ENCODE measurements at regions not wholly inside any gene's neighbourhood (a gene's known extent, or its start where the extent isn't known, plus 50 kb on each side); places are given as distances from the start of the nearest gene placed in this dataset.

DNA sequence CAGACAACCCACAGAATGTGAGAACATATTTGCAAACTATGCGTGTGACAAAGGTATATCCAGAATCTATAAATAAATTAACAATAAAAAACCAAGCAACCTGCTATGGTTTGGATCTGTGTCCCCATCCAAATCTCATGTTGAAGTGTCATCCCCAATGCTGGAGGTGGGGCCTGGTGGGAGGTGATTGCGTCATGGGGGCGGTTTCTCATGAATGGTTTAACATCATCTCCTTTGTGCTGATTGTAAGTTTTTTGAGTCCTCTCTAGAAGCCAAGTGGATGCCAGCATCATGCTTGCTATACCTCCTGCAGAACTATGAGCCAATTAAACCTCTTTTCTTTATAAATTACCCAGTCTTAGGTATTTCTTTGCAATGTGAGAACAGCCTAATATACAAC is 335.4 kb downstream of the MAN2A1 start:
- Histone ChIP-seq H3K9me3 (ENCODE audit: control insufficient read depth, insufficient read depth, low read length) (no peaks in the 10 kb centered on the region), H3K27me3 (ENCODE audit: control insufficient read depth, insufficient read depth, low read length) (no peaks in the 10 kb centered on the region), H3K36me3 (ENCODE audit: control insufficient read depth, insufficient read depth, low read length) (no peaks in the 10 kb centered on the region), H3K27ac (ENCODE audit: low read length) (no peak overlapping the region), H3K4me1 (ENCODE audit: control insufficient read depth, insufficient read depth, low read length) (no peaks in the 10 kb centered on the region), H3K4me3 (ENCODE audit: low read length) (no peak overlapping the region)
- no peak for DNase-seq (ENCODE audit: low read depth, low spot score)
- WGBS (ENCODE audit: insufficient coverage, insufficient read length), result no CpG with 5 or more reads among the region's 3 CpGs

DNA sequence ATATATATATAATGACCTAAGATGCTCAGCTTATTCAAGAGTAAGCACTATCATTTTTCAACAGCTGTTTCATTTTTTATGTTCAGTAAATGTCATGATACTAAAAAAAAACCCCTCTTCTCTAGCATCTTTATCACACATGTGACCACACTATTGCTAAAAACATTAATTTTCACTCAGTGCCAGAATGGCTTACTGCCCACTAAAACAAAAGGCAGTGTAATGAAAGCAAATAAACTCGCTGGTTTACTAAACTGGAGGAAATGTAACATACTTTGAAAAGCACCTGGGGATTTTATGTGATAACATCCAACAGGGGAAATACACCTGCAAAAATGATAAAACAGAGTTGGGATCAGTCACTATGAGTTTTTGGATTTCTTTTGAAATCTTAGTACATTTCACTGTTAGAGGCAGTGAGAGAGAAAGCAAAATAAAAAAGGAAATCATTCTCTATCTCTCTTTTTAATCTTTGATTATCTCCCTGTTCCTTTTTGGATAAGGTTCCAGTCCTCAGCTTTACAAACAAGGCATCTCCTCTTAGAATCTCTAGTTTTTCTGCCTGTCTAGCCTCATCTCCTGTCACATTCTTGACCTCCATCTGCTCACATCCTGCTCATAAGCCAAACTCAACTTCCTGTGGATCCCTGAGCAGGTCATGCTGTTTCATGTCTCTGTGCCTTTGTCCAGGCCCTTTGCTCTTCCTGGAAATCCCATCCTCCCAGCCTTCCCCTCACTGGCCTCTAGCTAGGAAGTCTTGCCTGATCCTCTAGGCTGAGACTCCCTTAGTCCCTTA is 338.0 kb downstream of the MAN2A1 start:
- H3K27ac ChIP-seq (ENCODE audit: low read length), result no peak overlapping the region
- H3K4me3 ChIP-seq (ENCODE audit: low read length), result no peak overlapping the region
- H3K4me1 ChIP-seq (ENCODE audit: control insufficient read depth, insufficient read depth, low read length), result no peaks in the 10 kb centered on the region
- H3K36me3 ChIP-seq (ENCODE audit: control insufficient read depth, insufficient read depth, low read length), result no peaks in the 10 kb centered on the region
- no peaks in the 10 kb centered on the region for H3K9me3 ChIP-seq (ENCODE audit: control insufficient read depth, insufficient read depth, low read length)
- DNase-seq (ENCODE audit: low read depth, low spot score), result no peak
- no CpG with 5 or more reads among the region's 1 CpG for WGBS (ENCODE audit: insufficient coverage, insufficient read length)
- no peaks in the 10 kb centered on the region for H3K27me3 ChIP-seq (ENCODE audit: control insufficient read depth, insufficient read depth, low read length)

DNA sequence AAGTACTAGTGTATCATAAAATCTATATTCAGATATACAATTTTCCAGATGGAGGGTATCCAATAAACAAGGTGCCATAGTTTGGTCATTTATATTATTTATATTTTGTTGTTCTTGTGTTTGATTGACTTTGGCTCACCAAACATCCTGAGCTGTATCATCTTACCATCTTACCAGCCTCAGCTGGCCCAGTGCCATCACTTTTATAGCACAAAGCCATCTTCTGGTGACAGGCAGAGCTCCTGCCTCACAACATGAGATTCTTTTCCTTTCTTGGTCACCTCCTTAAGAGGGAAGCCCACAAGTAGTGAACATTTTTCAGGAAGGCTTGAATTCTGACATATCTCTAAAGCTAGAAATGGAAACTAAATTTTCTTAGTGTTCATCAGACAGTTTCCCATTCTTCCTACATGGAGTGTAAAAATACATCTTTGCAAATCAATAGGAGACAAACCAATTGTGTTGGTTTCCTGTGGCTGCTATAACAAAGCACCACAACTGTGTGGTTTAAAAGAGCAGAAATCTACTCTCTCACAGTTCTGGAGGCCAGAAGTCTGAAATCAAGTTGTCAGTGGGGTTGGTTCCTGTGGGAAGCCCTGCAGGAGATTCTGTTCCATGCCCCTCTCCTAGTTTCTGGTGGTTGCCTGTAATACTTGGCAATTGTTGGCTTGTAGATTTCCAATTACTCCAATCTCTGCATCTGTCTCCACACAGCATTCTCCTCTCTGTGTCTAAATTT is 341.8 kb downstream of the MAN2A1 start:
- no peaks in the 10 kb centered on the region for H3K4me1 ChIP-seq (ENCODE audit: control insufficient read depth, insufficient read depth, low read length)
- H3K27me3 ChIP-seq (ENCODE audit: control insufficient read depth, insufficient read depth, low read length), result no peaks in the 10 kb centered on the region
- H3K9me3 ChIP-seq (ENCODE audit: control insufficient read depth, insufficient read depth, low read length), result no peaks in the 10 kb centered on the region
- no peak overlapping the region for H3K4me3 ChIP-seq (ENCODE audit: low read length)
- no peak overlapping the region for H3K27ac ChIP-seq (ENCODE audit: low read length)
- no peak for DNase-seq (ENCODE audit: low read depth, low spot score)
- H3K36me3 ChIP-seq (ENCODE audit: control insufficient read depth, insufficient read depth, low read length), result no peaks in the 10 kb centered on the region

DNA sequence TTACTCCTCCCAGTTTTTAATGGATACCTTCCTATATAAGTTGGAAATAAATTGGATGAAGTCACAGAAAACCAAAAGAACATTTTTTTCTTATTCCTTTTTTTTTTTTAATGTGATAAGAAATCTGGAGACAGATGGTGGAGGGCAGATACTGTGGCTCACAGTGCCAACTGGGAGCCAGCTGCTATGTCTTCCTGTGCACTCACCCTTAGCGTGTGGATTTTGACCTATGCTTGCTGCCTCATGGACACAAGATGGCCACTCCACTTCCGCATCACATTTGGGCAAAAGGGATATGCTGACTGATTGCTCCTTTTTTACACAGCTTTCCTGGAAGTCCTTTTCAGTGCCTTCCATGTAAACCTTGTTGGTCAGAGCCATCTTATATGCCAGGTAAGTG is 342.6 kb downstream of the MAN2A1 start:
- no peaks in the 10 kb centered on the region for H3K36me3 ChIP-seq (ENCODE audit: control insufficient read depth, insufficient read depth, low read length)
- no peaks in the 10 kb centered on the region for H3K27me3 ChIP-seq (ENCODE audit: control insufficient read depth, insufficient read depth, low read length)
- no CpG with 5 or more reads among the region's 2 CpGs for WGBS (ENCODE audit: insufficient coverage, insufficient read length)
- DNase-seq (ENCODE audit: low read depth, low spot score), result no peak
- H3K9me3 ChIP-seq (ENCODE audit: control insufficient read depth, insufficient read depth, low read length), result no peaks in the 10 kb centered on the region
- H3K4me1 ChIP-seq (ENCODE audit: control insufficient read depth, insufficient read depth, low read length), result no peaks in the 10 kb centered on the region
- no peak overlapping the region for H3K27ac ChIP-seq (ENCODE audit: low read length)
- H3K4me3 ChIP-seq (ENCODE audit: low read length), result no peak overlapping the region

DNA sequence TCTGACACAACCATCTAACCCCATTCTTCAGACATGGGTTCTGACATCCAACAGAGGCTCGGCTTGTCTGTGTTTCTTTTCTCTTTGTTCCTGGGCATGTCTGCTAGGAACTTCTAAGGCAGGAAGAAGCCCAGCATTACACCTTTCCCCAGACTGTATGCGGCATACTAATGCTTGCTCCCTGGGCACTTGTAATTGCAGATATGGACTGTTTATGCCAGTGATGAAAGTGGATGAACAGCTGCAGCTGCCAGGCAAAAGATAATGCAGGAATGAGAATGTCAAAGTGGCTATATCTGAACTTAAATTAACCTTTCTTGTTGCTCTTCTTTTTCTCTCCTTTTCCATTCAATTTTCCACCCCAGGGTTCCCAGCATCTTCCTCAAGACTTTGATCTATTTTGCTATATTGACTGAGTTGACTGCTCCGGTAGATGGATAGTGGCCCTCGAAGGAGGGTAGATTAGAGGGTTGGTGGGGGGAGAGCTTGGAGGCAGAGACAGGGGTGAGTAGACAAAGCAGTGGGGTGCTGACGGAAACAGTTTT is 344.4 kb downstream of the MAN2A1 start:
- Histone ChIP-seq H3K36me3 (ENCODE audit: control insufficient read depth, insufficient read depth, low read length) (no peaks in the 10 kb centered on the region), H3K9me3 (ENCODE audit: control insufficient read depth, insufficient read depth, low read length) (no peaks in the 10 kb centered on the region), H3K27me3 (ENCODE audit: control insufficient read depth, insufficient read depth, low read length) (no peaks in the 10 kb centered on the region), H3K27ac (ENCODE audit: low read length) (no peak overlapping the region), H3K4me1 (ENCODE audit: control insufficient read depth, insufficient read depth, low read length) (no peaks in the 10 kb centered on the region), H3K4me3 (ENCODE audit: low read length) (no peak overlapping the region)
- WGBS (ENCODE audit: insufficient coverage, insufficient read length), result no CpG with 5 or more reads among the region's 5 CpGs
- no peak for DNase-seq (ENCODE audit: low read depth, low spot score)

DNA sequence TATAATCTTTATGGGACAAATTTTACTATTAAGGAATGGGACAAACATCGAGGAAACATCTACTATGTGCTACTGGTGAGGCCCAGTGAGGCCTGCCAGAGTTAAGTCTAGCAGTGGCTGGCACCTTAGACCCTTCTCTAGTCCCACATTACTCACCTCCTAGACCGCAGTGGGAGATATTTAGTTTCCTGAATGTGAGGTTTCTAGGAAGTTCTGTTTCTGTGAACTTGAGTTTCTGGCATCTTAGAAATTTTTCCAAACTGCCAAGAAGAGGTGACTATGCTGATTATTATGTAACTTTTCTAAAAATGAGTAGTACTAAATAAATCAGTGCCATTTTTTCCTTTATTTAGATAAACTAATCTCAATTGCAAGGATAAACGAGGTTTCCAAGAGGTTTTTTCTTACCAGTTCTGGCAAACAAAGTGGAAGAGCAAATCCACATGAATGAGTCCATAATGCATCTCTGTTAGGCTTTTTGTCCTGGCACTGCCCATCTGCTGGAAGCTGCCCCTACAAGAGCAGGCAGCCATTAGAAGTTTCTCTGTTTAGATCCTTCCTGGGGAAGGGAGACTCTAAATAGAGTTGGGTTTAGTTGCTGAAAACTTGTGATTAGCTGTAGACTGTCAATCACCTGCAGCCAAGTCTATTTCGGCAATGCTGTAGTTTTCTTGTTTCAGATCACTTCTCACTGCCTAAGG is 348.7 kb downstream of the MAN2A1 start:
- Histone ChIP-seq H3K9me3 (ENCODE audit: control insufficient read depth, insufficient read depth, low read length) (no peaks in the 10 kb centered on the region), H3K4me3 (ENCODE audit: low read length) (no peak overlapping the region), H3K36me3 (ENCODE audit: control insufficient read depth, insufficient read depth, low read length) (no peaks in the 10 kb centered on the region), H3K4me1 (ENCODE audit: control insufficient read depth, insufficient read depth, low read length) (no peaks in the 10 kb centered on the region), H3K27me3 (ENCODE audit: control insufficient read depth, insufficient read depth, low read length) (no peaks in the 10 kb centered on the region), H3K27ac (ENCODE audit: low read length) (no peak overlapping the region)
- no peak for DNase-seq (ENCODE audit: low read depth, low spot score)
- no CpG with 5 or more reads among the region's 4 CpGs for WGBS (ENCODE audit: insufficient coverage, insufficient read length)

DNA sequence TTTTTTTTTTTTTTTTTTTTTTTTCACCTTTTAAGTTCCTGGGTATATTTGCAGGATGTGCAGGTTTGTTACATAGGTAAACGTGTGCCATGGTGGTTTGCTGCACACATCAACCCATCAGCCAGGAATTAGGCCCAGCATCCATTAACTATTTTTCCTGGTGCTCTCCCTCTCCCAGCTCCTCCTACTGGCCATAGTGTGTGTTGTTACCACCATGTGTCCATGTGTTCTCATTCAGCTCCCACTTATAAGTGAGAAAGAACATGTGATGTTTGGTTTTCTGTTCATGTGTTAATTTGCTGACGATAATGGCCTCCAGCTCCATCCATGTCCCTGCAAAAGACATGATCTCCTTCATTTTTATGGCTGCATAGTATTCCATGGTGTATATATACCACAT is 350.5 kb downstream of the MAN2A1 start:
- H3K27ac ChIP-seq (ENCODE audit: low read length), result no peak overlapping the region
- WGBS (ENCODE audit: insufficient coverage, insufficient read length), result no CpG with 5 or more reads among the region's 2 CpGs
- H3K4me3 ChIP-seq (ENCODE audit: low read length), result no peak overlapping the region
- H3K27me3 ChIP-seq (ENCODE audit: control insufficient read depth, insufficient read depth, low read length), result no peaks in the 10 kb centered on the region
- no peak for DNase-seq (ENCODE audit: low read depth, low spot score)
- H3K4me1 ChIP-seq (ENCODE audit: control insufficient read depth, insufficient read depth, low read length), result no peaks in the 10 kb centered on the region
- H3K9me3 ChIP-seq (ENCODE audit: control insufficient read depth, insufficient read depth, low read length), result no peaks in the 10 kb centered on the region
- H3K36me3 ChIP-seq (ENCODE audit: control insufficient read depth, insufficient read depth, low read length), result no peaks in the 10 kb centered on the region

DNA sequence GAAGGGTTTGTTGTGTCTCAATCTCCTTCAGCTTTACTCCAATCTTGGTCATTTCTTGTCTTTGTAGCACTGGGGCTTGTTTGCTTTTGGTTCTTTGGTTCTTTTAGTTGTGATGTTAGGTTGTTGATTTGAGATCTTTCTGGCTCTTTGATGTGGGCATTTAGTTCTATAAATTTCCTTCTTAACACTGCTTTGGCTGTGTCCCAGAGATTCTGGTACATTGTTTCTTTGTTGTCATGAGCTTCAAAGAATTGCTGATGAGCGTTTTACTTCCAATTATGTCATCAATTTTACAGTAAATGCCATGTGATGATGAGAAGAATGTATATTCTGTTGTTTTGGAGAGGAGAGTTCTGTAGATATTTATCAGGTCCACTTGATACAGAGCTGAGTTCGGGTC is 353.3 kb downstream of the MAN2A1 start:
- H3K4me3 ChIP-seq (ENCODE audit: low read length), result no peak overlapping the region
- no CpG with 5 or more reads among the region's 2 CpGs for WGBS (ENCODE audit: insufficient coverage, insufficient read length)
- DNase-seq (ENCODE audit: low read depth, low spot score), result no peak
- no peaks in the 10 kb centered on the region for H3K4me1 ChIP-seq (ENCODE audit: control insufficient read depth, insufficient read depth, low read length)
- no peaks in the 10 kb centered on the region; the same call in 1 of the 2 replicates for H3K27me3 ChIP-seq (ENCODE audit: control insufficient read depth, insufficient read depth, low read length)
- H3K36me3 ChIP-seq (ENCODE audit: control insufficient read depth, insufficient read depth, low read length), result no peaks in the 10 kb centered on the region
- H3K9me3 ChIP-seq (ENCODE audit: control insufficient read depth, insufficient read depth, low read length), result no peaks in the 10 kb centered on the region
- no peak overlapping the region for H3K27ac ChIP-seq (ENCODE audit: low read length)

DNA sequence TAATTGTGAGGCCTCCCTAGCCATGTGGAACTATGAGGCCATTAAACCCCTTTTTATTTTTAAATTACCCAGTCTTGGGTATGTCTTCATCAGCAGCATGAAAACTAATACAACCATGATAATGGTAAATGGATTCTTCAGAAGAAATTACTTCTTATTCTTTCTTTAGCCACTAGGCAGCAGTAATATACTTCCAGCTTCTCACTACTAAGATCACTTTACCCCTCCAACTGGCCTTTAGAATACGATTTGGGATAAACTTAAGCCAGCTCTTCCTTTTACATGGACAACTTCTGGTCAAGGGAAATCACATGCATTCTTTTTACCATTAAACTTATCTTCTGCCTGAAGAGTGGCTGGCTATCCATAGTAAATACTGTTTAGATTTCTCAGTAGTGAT is 355.4 kb downstream of the MAN2A1 start:
- Histone ChIP-seq H3K9me3 (ENCODE audit: control insufficient read depth, insufficient read depth, low read length) (no peaks in the 10 kb centered on the region), H3K27me3 (ENCODE audit: control insufficient read depth, insufficient read depth, low read length) (no peaks in the 10 kb centered on the region; the same call in 1 of the 2 replicates), H3K36me3 (ENCODE audit: control insufficient read depth, insufficient read depth, low read length) (no peaks in the 10 kb centered on the region), H3K4me1 (ENCODE audit: control insufficient read depth, insufficient read depth, low read length) (no peaks in the 10 kb centered on the region), H3K4me3 (ENCODE audit: low read length) (no peak overlapping the region), H3K27ac (ENCODE audit: low read length) (no peak overlapping the region)
- DNase-seq (ENCODE audit: low read depth, low spot score), result no peak
- WGBS (ENCODE audit: insufficient coverage, insufficient read length), result no CpG with 5 or more reads among the region's 1 CpG

DNA sequence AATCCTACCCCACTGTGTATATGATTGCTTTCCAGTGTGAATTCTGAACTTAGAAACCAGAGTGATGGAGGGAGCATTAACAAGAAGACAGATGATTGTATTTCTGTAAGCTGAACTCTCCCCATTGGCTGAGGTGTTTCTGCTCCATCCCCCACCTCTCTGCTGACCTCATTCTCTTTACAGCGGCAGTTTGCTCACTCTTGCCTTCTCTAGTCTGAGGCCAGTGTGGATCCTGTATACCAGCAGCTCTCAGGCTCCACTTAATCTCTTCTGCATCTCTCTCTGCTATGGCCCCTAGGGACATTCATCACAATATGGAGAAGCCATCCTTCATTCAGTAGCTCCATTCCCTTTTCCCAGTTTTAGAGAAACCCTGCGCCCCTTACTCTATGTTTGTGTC is 358.8 kb downstream of the MAN2A1 start:
- no peaks in the 10 kb centered on the region; the same call in 1 of the 2 replicates for H3K27me3 ChIP-seq (ENCODE audit: control insufficient read depth, insufficient read depth, low read length)
- no peak overlapping the region for H3K4me3 ChIP-seq (ENCODE audit: low read length)
- H3K36me3 ChIP-seq (ENCODE audit: control insufficient read depth, insufficient read depth, low read length), result no peaks in the 10 kb centered on the region
- no CpG with 5 or more reads among the region's 2 CpGs for WGBS (ENCODE audit: insufficient coverage, insufficient read length)
- H3K9me3 ChIP-seq (ENCODE audit: control insufficient read depth, insufficient read depth, low read length), result no peaks in the 10 kb centered on the region
- no peak overlapping the region for H3K27ac ChIP-seq (ENCODE audit: low read length)
- DNase-seq (ENCODE audit: low read depth, low spot score), result no peak
- no peaks in the 10 kb centered on the region for H3K4me1 ChIP-seq (ENCODE audit: control insufficient read depth, insufficient read depth, low read length)
